ENCODE measurements at regions not wholly inside any gene's neighbourhood (a gene's known extent, or its start where the extent isn't known, plus 50 kb on each side); places are given as distances from the start of the nearest gene placed in this dataset.
"Not testable (repeated sequence)": the region's sequence is repeated elsewhere in the genome, so short reads cannot be mapped to it uniquely, and the experiment has no call there.

DNA sequence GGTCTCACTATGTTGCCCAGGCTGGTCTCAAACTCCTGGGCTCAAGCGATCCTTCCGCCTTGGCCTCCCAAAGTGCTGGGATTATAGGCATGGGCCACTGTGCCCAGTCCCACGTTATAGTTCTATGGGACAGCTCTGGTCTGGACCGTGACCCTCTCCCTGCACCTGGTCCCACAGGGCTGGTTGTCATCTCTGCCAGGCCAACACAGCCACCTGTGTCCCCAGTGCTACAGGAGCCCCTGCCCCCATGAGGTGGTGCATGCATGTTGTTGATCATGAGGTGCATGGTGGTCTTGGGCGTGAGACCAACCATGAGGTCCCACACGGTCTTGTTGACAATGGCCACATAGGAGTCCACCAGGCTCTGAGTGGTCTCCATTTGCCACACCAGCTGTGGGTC is 51.0 kb upstream of the UBE2Q2 start:
- ATAC-seq (ENCODE audit: low read depth); in situ Hi-C loops (cut with MboI; ENCODE audit: low sequenced_read_pairs); BruUV-seq (replicated peaks); H2BK120ac ChIP-seq (ENCODE audit: low read depth, low read length); H2BK15ac ChIP-seq (ENCODE audit: low read depth, low read length); H3K4me3 ChIP-seq (ENCODE audit: insufficient read depth, low read depth, low read length); DNase-seq; H4K91ac ChIP-seq (ENCODE audit: insufficient read depth, low read depth, low read length); H4K8ac ChIP-seq (ENCODE audit: low read depth in 2 of 2, low read length in 2 of 2); H3K18ac ChIP-seq (ENCODE audit: low read depth, low read length); H3K27ac ChIP-seq (ENCODE audit: insufficient read depth, low read length); H3K79me1 ChIP-seq (ENCODE audit: low read depth in 1 of 2, low read length in 2 of 2); H3K4ac ChIP-seq (ENCODE audit: low read depth, low read length); H2AFZ ChIP-seq (replicated peaks; ENCODE audit: low read length, poor library complexity); dilution Hi-C loops (cut with HindIII; ENCODE audit: low sequenced_read_pairs, unreplicated experiment); H2BK5ac ChIP-seq (ENCODE audit: low read depth, low read length, poor library complexity, severe bottlenecking); intact Hi-C loops (cut with micrococcal nuclease); CTCF ChIA-PET; H2AK5ac ChIP-seq (ENCODE audit: low read depth, low read length); H3K14ac ChIP-seq (replicated peaks; ENCODE audit: low read depth, low read length); H3K9ac ChIP-seq (ENCODE audit: low read depth, low read length); H3K4me1 ChIP-seq (ENCODE audit: control insufficient read depth, insufficient read depth, low read length); H3K4me2 ChIP-seq (ENCODE audit: low read depth, low read length); H3K23ac ChIP-seq (ENCODE audit: low read depth, low read length); POLR2A ChIA-PET (ENCODE audit: unreplicated experiment); H3K36me3 ChIP-seq (ENCODE audit: control insufficient read depth, insufficient read depth, low read length); H3K9me1 ChIP-seq (ENCODE audit: insufficient read depth, low read length); H4K20me1 ChIP-seq (ENCODE audit: insufficient read depth, low read length); H3K56ac ChIP-seq (ENCODE audit: extremely low read depth, insufficient read depth, low read length); H3K9me3 ChIP-seq (ENCODE audit: control insufficient read depth, insufficient read depth, low read length); H4K5ac ChIP-seq (ENCODE audit: low read depth, low read length); H2BK20ac ChIP-seq (ENCODE audit: low read depth, low read length); H2AK9ac ChIP-seq (replicated peaks; ENCODE audit: low read depth, low read length, poor library complexity): not testable (repeated sequence)
- H3K27me3 ChIP-seq (ENCODE audit: control insufficient read depth, insufficient read depth, low read length) = peaks cover 61% of the 10 kb centered on the region
- WGBS, 2 experiments (ENCODE audit: extremely low coverage in 2 of 2, insufficient read length in 1 of 2) = 77% methylated on average over 6 of the region's 6 CpGs; no CpG with 5 or more reads in 1 of the 2 experiments

Data from IMR-90 (cell line).